ENCODE measurements at regions not wholly inside any gene's neighbourhood (a gene's known extent, or its start where the extent isn't known, plus 50 kb on each side); places are given as distances from the start of the nearest gene placed in this dataset.
"Not testable (repeated sequence)": the region's sequence is repeated elsewhere in the genome, so short reads cannot be mapped to it uniquely, and the experiment has no call there.

- H4K8ac ChIP-seq (ENCODE audit: low read length) = no peak overlapping the region
- H3K23ac ChIP-seq (ENCODE audit: low read length in 2 of 2) = no peak overlapping the region
- H4K91ac ChIP-seq (ENCODE audit: low read length) = no peak overlapping the region
- H3K18ac ChIP-seq (ENCODE audit: low read depth in 1 of 2, low read length in 2 of 2) = no peak overlapping the region
- no peaks in the 10 kb centered on the region for H3K79me1 ChIP-seq (replicated peaks; ENCODE audit: low read length, poor library complexity, severe bottlenecking)
- H2BK15ac ChIP-seq (ENCODE audit: low read depth, poor library complexity, severe bottlenecking) = no peak overlapping the region
- no peak overlapping the region for H2BK5ac ChIP-seq (ENCODE audit: low read depth, low read length, poor library complexity, severe bottlenecking)
- H3K4me1 ChIP-seq (ENCODE audit: control insufficient read depth, insufficient read depth, low read depth, low read length) = no peaks in the 10 kb centered on the region
- peaks cover 0 to 16% of the 10 kb centered on the region in 2 experiments for H3K27me3 ChIP-seq (ENCODE audit: control insufficient read depth in 1 of 2, insufficient read depth in 1 of 2, low read length in 2 of 2)
- H2BK120ac ChIP-seq (ENCODE audit: low read depth, low read length) = no peak overlapping the region
- no peak overlapping the region for H3K14ac ChIP-seq (ENCODE audit: low read length in 2 of 2)
- H2BK12ac ChIP-seq (ENCODE audit: low read length in 2 of 2) = no peak overlapping the region
- no peaks in the 10 kb centered on the region for H3K36me3 ChIP-seq (ENCODE audit: control insufficient read depth in 1 of 2, insufficient read depth in 2 of 2, low read depth in 1 of 2, low read length in 2 of 2)
- no peak overlapping the region for H3K4ac ChIP-seq (ENCODE audit: low read depth in 1 of 2, low read length in 2 of 2)
- no peak overlapping the region for H3K4me2 ChIP-seq (ENCODE audit: low read length, poor library complexity, severe bottlenecking)
- no peak overlapping the region for H2AK5ac ChIP-seq (ENCODE audit: low read length, severe bottlenecking)
- no peak overlapping the region for H3K27ac ChIP-seq (ENCODE audit: low read length, poor library complexity, severe bottlenecking)
- H3K4me3 ChIP-seq (ENCODE audit: insufficient read depth in 1 of 2, low read depth in 1 of 2, low read length in 2 of 2) = no peak overlapping the region
- no peak for DNase-seq
- WGBS = 95% methylated on average over 3 of the region's 3 CpGs
- no peak overlapping the region for H2AFZ ChIP-seq (ENCODE audit: low read depth, low read length)
- H3K9ac ChIP-seq (ENCODE audit: low read length) = no peak overlapping the region
- H3K9me3 ChIP-seq (ENCODE audit: control insufficient read depth, low read length) = no peaks in the 10 kb centered on the region
Observed at GRCh38 chrX:112473654-112474053, 206.1 kb downstream of the LHFPL1 start.

- Histone ChIP-seq H3K9me3 (ENCODE audit: control insufficient read depth, low read length) (no peaks in the 10 kb centered on the region), H3K4ac (ENCODE audit: low read depth in 1 of 2, low read length in 2 of 2) (no peak overlapping the region), H4K91ac (ENCODE audit: low read length) (no peak overlapping the region), H2BK5ac (ENCODE audit: low read depth, low read length, poor library complexity, severe bottlenecking) (no peak overlapping the region), H3K14ac (ENCODE audit: low read length in 2 of 2) (no peak overlapping the region), H3K79me1 (replicated peaks; ENCODE audit: low read length, poor library complexity, severe bottlenecking) (no peaks in the 10 kb centered on the region), H3K4me1 (ENCODE audit: control insufficient read depth, insufficient read depth, low read depth, low read length) (no peaks in the 10 kb centered on the region), H4K8ac (ENCODE audit: low read length) (no peak overlapping the region), H2BK120ac (ENCODE audit: low read depth, low read length) (no peak overlapping the region), H3K4me3 (ENCODE audit: insufficient read depth in 1 of 2, low read depth in 1 of 2, low read length in 2 of 2) (no peak overlapping the region), H3K27me3 (ENCODE audit: control insufficient read depth in 1 of 2, insufficient read depth in 1 of 2, low read length in 2 of 2) (peaks cover 0 to 6% of the 10 kb centered on the region in 2 experiments), H3K23ac (ENCODE audit: low read length in 2 of 2) (no peak overlapping the region), H2BK12ac (ENCODE audit: low read length in 2 of 2) (no peak overlapping the region), H3K27ac (ENCODE audit: low read length, poor library complexity, severe bottlenecking) (no peak overlapping the region), H2AK5ac (ENCODE audit: low read length, severe bottlenecking) (no peak overlapping the region), H3K36me3 (ENCODE audit: control insufficient read depth in 1 of 2, insufficient read depth in 2 of 2, low read depth in 1 of 2, low read length in 2 of 2) (no peaks in the 10 kb centered on the region), H3K18ac (ENCODE audit: low read depth in 1 of 2, low read length in 2 of 2) (no peak overlapping the region), H2AFZ (ENCODE audit: low read depth, low read length) (no peak overlapping the region), H3K4me2 (ENCODE audit: low read length, poor library complexity, severe bottlenecking) (no peak overlapping the region), H2BK15ac (ENCODE audit: low read depth, poor library complexity, severe bottlenecking) (no peak overlapping the region), H3K9ac (ENCODE audit: low read length) (no peak overlapping the region)
- 94% methylated on average over 2 of the region's 2 CpGs for WGBS
- DNase-seq = no peak
Observed at GRCh38 chrX:112470551-112470950, 209.2 kb downstream of the LHFPL1 start.

- H4K91ac ChIP-seq (ENCODE audit: low read length); H3K14ac ChIP-seq (ENCODE audit: low read length in 2 of 2); H3K27me3 ChIP-seq (ENCODE audit: control insufficient read depth in 1 of 2, insufficient read depth in 1 of 2, low read length in 2 of 2); H3K4me2 ChIP-seq (ENCODE audit: low read length, poor library complexity, severe bottlenecking); H3K36me3 ChIP-seq (ENCODE audit: control insufficient read depth in 1 of 2, insufficient read depth in 2 of 2, low read depth in 1 of 2, low read length in 2 of 2); H2BK120ac ChIP-seq (ENCODE audit: low read depth, low read length); H2BK5ac ChIP-seq (ENCODE audit: low read depth, low read length, poor library complexity, severe bottlenecking); H3K4me1 ChIP-seq (ENCODE audit: control insufficient read depth, insufficient read depth, low read depth, low read length); H3K4me3 ChIP-seq (ENCODE audit: insufficient read depth in 1 of 2, low read depth in 1 of 2, low read length in 2 of 2); H3K79me1 ChIP-seq (replicated peaks; ENCODE audit: low read length, poor library complexity, severe bottlenecking); H3K9ac ChIP-seq (ENCODE audit: low read length); H4K8ac ChIP-seq (ENCODE audit: low read length); H2AK5ac ChIP-seq (ENCODE audit: low read length, severe bottlenecking); H2BK12ac ChIP-seq (ENCODE audit: low read length in 2 of 2); H2AFZ ChIP-seq (ENCODE audit: low read depth, low read length); H3K23ac ChIP-seq (ENCODE audit: low read length in 2 of 2); H3K4ac ChIP-seq (ENCODE audit: low read depth in 1 of 2, low read length in 2 of 2); DNase-seq; H3K9me3 ChIP-seq (ENCODE audit: control insufficient read depth, low read length); H2BK15ac ChIP-seq (ENCODE audit: low read depth, poor library complexity, severe bottlenecking); H3K27ac ChIP-seq (ENCODE audit: low read length, poor library complexity, severe bottlenecking); H3K18ac ChIP-seq (ENCODE audit: low read depth in 1 of 2, low read length in 2 of 2): not testable (repeated sequence)
- 68% methylated on average over 8 of the region's 8 CpGs for WGBS
Observed at GRCh38 chrX:112461949-112462450, 217.7 kb downstream of the LHFPL1 start.

GRCh38 chrX:112457788-112458187 is 221.9 kb downstream of the LHFPL1 start:
- Histone ChIP-seq H2AK5ac (ENCODE audit: low read length, severe bottlenecking) (no peak overlapping the region), H4K8ac (ENCODE audit: low read length) (no peak overlapping the region), H3K4me3 (ENCODE audit: insufficient read depth in 1 of 2, low read depth in 1 of 2, low read length in 2 of 2) (no peak overlapping the region), H3K23ac (ENCODE audit: low read length in 2 of 2) (no peak overlapping the region), H4K91ac (ENCODE audit: low read length) (no peak overlapping the region), H3K4ac (ENCODE audit: low read depth in 1 of 2, low read length in 2 of 2) (no peak overlapping the region), H3K36me3 (ENCODE audit: control insufficient read depth in 1 of 2, insufficient read depth in 2 of 2, low read depth in 1 of 2, low read length in 2 of 2) (no peaks in the 10 kb centered on the region), H3K27me3 (ENCODE audit: control insufficient read depth in 1 of 2, insufficient read depth in 1 of 2, low read length in 2 of 2) (peaks cover 0 to 7% of the 10 kb centered on the region in 2 experiments), H3K18ac (ENCODE audit: low read depth in 1 of 2, low read length in 2 of 2) (no peak overlapping the region), H2BK15ac (ENCODE audit: low read depth, poor library complexity, severe bottlenecking) (no peak overlapping the region), H3K27ac (ENCODE audit: low read length, poor library complexity, severe bottlenecking) (no peak overlapping the region), H3K9me3 (ENCODE audit: control insufficient read depth, low read length) (no peaks in the 10 kb centered on the region), H2AFZ (ENCODE audit: low read depth, low read length) (no peak overlapping the region), H2BK120ac (ENCODE audit: low read depth, low read length) (no peak overlapping the region), H3K9ac (ENCODE audit: low read length) (no peak overlapping the region), H3K14ac (ENCODE audit: low read length in 2 of 2) (no peak overlapping the region), H3K4me2 (ENCODE audit: low read length, poor library complexity, severe bottlenecking) (no peak overlapping the region), H2BK5ac (ENCODE audit: low read depth, low read length, poor library complexity, severe bottlenecking) (no peak overlapping the region), H3K79me1 (replicated peaks; ENCODE audit: low read length, poor library complexity, severe bottlenecking) (no peaks in the 10 kb centered on the region), H2BK12ac (ENCODE audit: low read length in 2 of 2) (no peak overlapping the region), H3K4me1 (ENCODE audit: control insufficient read depth, insufficient read depth, low read depth, low read length) (no peaks in the 10 kb centered on the region)
- DNase-seq = peak; percentile 0
